HG03175 (cell line): ENCODE measurements at regions not wholly inside any gene's neighbourhood (a gene's known extent, or its start where the extent isn't known, plus 50 kb on each side); places are given as distances from the start of the nearest gene placed in this dataset.
"Not testable (repeated sequence)": the region's sequence is repeated elsewhere in the genome, so short reads cannot be mapped to it uniquely, and the experiment has no call there.

ENCODE experiments used
- ATAC-seq: cut with Tn5 transposase; IDR thresholded peaks from one replicate; pipeline ENCODE4 v1.9.1; 2021; ENCODE audit warnings: mild to moderate bottlenecking, moderate library complexity; ENCODE audit not compliant: unreplicated experiment

GRCh38 chr4:164536814-164537213, 217.1 kb upstream of the SMIM31 start:
- ATAC-seq = no peak

DNA sequence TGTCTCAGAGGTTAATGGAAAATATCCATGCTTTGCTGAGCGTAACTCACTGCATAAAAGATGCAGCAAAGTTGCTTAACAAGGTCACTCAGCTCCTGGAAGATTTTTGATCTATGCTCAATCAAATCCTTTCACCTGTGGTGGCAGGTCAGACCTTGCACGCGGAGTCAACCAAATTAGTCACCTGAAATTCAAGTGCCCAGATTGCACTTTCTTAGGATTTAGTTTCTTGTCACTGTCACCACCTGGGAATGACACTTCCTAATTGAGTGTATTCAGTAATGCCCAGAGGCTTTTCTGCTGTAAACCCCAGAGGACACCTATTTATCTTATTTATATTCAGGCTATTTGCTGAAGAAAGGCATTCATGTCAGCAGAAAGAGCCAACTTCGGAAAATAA, 215.8 kb upstream of the SMIM31 start:
- no peak for ATAC-seq

- ATAC-seq = no peak
Measured at GRCh38 chr4:164540987-164541386, 212.9 kb upstream of the SMIM31 start.

DNA sequence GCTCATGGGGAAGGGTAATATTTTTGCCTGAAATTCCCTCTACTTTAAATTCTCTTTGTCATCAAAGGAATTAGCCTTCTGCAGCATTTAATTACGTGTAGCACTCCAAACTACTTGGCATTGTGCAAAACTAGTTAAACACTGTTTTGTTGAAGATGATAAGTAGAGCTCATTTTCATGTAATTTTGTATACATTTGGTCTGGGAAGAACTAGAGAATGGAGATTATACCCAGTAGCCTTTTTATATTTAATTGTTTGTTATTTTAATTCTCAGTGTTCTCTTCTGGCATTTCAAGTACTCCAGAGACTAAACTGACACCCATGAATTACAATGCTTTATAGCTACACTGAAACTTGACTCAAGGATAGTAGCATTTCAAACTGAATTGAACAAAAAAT, 211.5 kb upstream of the SMIM31 start:
- ATAC-seq = no peak

DNA sequence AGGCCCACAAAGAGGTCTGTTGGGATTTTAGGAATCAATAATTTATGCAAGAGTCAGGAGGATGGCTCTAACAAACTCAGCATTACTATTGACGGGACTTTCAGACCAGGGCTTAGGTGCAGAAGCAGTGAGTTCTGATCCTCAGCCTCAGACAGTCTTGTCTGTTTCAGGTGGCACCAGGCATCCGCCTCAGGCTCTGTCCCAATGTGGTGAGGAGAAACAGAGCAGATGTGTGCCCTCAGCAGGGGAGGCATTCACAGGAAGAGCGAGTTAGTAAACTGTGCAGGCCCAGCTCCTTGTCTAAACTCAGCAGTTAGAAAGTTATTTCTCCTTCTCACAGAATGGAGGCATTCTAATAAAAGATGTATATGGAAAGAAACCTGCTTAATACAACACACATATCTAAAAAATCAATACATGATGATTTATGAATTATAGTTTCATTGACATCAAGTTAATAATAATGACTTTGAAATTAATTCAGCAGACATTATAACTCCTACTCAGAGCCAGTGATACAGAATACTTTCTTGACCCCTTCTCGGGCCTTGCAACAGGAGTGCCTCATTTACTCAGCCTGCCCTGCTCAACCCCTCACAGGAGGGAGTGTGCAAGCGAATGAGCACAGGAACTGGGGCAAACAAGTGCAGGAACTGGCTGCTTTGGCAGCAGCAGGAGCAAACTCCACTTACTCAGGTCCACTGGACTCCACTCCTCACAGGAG, 202.8 kb upstream of the SMIM31 start:
- ATAC-seq = no peak

DNA sequence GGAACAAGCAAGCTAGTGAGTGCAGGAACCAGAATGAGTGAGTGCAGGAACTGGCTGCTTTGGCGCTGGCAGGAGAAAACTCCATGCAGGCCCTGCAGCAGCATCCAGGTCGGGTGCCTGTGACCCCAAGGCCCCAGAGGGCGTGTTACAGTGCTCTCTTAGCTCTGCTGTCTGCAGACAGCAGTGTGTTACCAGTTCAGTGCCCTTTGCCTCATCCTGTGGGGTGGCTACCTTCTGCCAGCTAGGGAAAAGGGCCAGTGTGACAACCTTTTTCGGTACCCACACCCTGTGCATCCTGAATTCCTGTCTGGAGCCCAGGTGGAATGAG, 202.3 kb upstream of the SMIM31 start:
- ATAC-seq = no peak

DNA sequence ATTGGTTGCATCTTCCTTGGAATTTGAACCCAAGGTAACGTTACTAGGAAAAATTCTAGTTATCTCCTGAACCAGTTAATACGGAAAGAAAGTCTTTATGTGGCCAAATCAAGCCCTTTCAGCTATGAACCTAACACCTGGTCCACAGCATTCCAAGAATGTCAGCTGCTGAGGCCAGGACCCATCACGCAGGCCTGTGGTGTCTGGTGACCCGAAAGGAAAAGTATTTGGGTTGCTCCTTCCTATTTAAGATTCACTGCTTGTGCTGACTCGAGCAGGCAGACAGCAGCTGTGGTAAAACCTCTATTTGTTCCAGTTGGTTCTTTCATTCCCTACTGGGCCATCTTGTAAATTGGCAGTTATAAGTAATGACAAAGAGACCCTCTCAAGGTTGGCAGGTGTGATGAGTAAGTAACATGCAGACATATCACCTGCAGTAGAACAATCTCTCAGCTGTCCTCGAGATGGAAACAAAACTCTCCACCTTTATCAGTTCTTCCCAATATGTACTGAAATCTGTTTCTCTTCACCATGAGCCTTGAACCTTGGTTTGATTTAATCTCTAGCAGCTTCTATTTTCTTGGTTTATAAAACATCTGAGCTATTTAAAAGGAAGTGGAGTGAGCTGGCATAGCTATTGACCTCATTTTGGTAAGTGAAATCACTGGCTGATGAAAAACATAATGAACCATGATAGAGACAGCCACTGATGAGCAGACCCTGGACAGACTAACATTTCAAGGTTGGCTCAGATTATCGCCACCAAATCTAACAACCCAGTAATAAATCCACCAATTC, 182.1 kb upstream of the SMIM31 start:
- ATAC-seq = no peak

- ATAC-seq = no peak
Measured at GRCh38 chr4:164572877-164573279, 181.1 kb upstream of the SMIM31 start.

GRCh38 chr4:164575861-164576260, 178.1 kb upstream of the SMIM31 start:
- ATAC-seq = no peak

- ATAC-seq = no peak
Measured at GRCh38 chr4:164579270-164579942, 174.5 kb upstream of the SMIM31 start.

- no peak for ATAC-seq
Measured at GRCh38 chr4:164591666-164592065, 162.3 kb upstream of the SMIM31 start.

DNA sequence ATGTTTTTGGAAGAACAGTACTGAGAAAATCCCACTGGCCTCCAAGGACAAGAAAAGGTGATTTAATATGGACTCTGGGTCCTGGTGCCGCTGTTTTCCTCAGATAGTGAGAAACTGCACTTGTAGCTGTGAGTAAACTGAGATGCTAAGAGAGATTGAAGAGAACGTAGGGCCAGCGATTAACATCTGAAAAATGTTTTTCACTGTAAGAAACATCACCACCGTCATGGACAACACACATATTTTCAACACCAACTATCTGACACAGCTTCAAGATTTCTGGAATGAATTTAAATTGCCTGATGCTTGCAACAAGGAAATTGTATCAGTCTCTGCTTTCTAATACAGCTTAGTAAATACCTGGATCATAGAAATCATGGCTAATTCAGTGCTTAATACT, 158.2 kb upstream of the SMIM31 start:
- no peak for ATAC-seq

DNA sequence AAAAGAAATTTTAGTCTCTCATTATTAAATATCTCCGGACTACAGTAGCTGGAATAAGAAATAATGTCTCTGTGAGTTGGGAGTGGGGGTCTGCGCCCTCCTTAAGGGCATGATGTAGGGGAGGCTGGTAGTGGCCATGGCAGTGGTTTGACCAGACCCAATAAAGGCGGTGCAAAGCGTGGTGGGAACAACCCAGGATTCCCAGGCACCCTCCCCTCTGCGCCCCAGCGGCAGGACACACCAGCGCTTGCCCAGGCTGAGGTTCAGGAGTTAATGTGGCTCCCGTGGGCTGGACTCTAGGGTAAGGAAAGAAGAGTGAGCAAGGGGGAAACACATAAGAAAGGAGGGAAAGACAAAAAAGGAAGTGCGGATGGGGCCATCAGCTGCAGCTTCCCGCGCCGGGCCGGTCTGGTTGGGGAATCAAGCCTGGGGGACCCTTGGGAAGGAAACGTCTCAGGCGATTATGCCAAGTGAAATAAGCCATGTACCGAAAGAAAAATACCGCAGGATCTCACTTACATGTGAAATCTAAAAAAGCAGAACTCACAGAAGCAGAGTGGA, 157.5 kb upstream of the SMIM31 start:
- ATAC-seq = no peak

GRCh38 chr4:164596927-164597326, 157.0 kb upstream of the SMIM31 start:
- no peak for ATAC-seq

DNA sequence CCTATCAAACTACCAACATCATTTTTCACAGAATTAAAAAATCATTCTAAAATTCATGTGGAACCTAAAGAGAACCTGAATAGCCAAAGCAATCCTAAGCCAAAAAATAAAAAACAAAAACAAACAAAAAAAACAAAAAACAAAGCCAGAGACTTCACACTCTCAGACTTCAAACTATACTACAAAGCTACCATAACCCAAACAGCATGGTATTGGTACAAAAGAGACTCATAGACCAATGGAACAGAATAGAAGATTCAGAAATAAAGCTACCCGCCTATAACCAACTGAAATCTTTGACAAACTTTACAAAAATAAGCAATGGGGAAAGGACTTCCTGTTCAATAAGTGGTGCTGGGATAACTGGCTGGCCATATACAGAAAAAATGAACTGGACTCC, 152.3 kb upstream of the SMIM31 start:
- ATAC-seq = no peak

- not testable (repeated sequence) for ATAC-seq
Measured at GRCh38 chr4:164605791-164606190, 148.1 kb upstream of the SMIM31 start.

DNA sequence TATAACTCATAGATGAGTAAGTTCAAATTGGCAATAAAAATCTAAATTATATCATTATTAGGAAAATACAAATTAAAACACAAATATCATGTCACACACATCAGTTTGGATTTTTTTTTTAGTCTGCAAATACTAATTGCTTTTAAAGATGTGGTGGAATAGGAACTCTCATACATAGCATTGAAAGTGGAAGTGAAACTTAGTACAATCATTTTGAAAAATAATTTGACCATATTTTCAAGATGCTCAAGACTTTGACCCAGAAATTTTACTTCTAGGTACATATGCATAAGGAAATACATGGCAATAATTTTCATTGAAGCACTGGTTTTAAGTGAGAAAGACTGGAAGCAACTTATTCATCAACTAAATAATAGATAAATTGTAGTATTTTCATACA, 147.5 kb upstream of the SMIM31 start:
- ATAC-seq = peak; percentile 97

DNA sequence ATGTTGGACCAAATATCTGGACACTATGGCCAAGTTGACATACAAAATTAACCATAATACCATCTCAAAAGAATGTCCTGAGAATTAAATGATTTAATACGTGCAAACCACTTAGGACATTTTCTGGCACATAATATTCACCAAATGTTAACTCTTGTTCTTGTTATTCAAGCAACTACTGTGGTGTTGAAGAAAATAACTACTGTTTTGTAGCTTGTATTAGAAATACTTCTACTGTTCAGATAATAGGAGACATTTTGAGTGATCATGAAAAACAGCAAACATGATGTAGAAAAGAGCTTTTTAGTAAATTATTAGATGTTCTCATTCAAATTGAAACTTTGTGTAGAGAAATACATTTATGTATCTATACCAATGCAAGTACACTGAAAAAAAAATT, 140.7 kb upstream of the SMIM31 start:
- ATAC-seq = no peak

- ATAC-seq = no peak
Measured at GRCh38 chr4:164613792-164614191, 140.1 kb upstream of the SMIM31 start.

GRCh38 chr4:164614329-164614728, 139.6 kb upstream of the SMIM31 start:
- ATAC-seq = no peak

DNA sequence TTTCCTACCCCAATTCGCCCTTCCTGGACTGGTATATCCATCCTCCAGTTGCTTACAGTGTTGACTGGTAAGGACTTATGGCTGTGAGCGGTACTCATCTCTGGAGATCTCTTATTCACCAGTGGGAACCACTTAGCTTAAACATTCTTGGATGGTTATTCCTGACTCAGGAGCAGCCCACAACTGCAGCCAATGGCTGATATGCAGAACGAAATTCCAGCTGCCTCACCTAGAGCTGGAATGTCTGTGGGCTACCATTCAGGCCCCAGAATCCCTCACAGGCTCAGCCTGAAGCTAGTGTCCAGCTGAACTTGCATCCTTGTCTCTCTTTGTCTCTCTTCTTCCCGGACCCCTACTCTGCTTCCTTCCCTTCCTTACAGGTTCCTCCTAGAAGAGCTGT, 138.9 kb upstream of the SMIM31 start:
- no peak for ATAC-seq

DNA sequence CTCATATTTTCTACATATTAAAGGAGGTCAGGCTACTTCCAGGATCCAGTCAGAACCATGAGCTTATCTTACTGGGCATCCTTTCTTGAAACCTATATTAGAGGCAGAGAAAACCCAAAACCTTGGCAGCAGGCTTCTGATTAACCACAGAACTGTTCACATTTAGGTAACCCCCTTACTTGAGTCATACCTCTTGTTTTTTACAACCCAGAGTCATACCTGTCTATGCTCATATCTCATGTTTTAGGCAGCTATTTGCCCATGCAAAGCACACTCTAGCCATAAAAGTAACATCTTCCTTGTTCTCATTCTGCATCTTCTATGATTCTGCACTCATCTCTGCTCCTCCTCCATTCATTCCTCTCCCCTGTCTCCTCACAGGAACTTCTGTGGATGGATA, 138.0 kb upstream of the SMIM31 start:
- no peak for ATAC-seq
